ENCODE measurements at regions not wholly inside any gene's neighbourhood (a gene's known extent, or its start where the extent isn't known, plus 50 kb on each side); places are given as distances from the start of the nearest gene placed in this dataset.

GRCh38 chr6:15775076-15775634 is 112.3 kb upstream of the DTNBP1 start:
- no peaks in the 10 kb centered on the region for H3K36me3 ChIP-seq (ENCODE audit: control insufficient read depth in 3 of 3, insufficient read depth in 2 of 3, low read depth in 1 of 3, low read length in 3 of 3)
- H3K27ac ChIP-seq (ENCODE audit: low read depth in 1 of 3, low read length in 2 of 3) = no peak overlapping the region
- DNase-seq (no peak), FAIRE-seq (no peak)
- no peaks in the 10 kb centered on the region for H3K27me3 ChIP-seq (ENCODE audit: control insufficient read depth in 3 of 3, insufficient read depth in 3 of 3, low read length in 3 of 3)
- H3K9me3 ChIP-seq (ENCODE audit: control insufficient read depth in 2 of 2, insufficient read depth in 1 of 2, low read depth in 1 of 2, low read length in 1 of 2) = peaks cover 0 to 2% of the 10 kb centered on the region in 2 donors
- H3K4me3 ChIP-seq (ENCODE audit: low read depth in 1 of 3, low read length in 3 of 3) = no peak overlapping the region
- H3K4me1 ChIP-seq (ENCODE audit: control insufficient read depth in 3 of 3, insufficient read depth in 2 of 3, low read depth in 1 of 3, low read length in 2 of 3) = no peaks in the 10 kb centered on the region
- WGBS, 3 donors = 97 to 98% (median 97%) methylated on average over 2 of the region's 2 CpGs

- FAIRE-seq (no peak), DNase-seq (no peak)
- 77 to 90% (median 80%) methylated on average over 3 of the region's 3 CpGs for WGBS, 3 donors
Observed at GRCh38 chr6:15773806-15774410, 111.1 kb upstream of the DTNBP1 start.

GRCh38 chr6:15770347-15771143 is 107.7 kb upstream of the DTNBP1 start:
- Histone ChIP-seq H3K36me3 (ENCODE audit: control insufficient read depth in 3 of 3, insufficient read depth in 2 of 3, low read depth in 1 of 3, low read length in 3 of 3) (no peaks in the 10 kb centered on the region), H3K9me3 (ENCODE audit: control insufficient read depth in 2 of 2, insufficient read depth in 1 of 2, low read depth in 1 of 2, low read length in 1 of 2) (peaks cover 0 to 2% of the 10 kb centered on the region in 2 donors), H3K4me1 (ENCODE audit: control insufficient read depth in 3 of 3, insufficient read depth in 2 of 3, low read depth in 1 of 3, low read length in 2 of 3) (no peaks in the 10 kb centered on the region), H3K27ac (ENCODE audit: low read depth in 1 of 3, low read length in 2 of 3) (no peak overlapping the region), H3K27me3 (ENCODE audit: control insufficient read depth in 3 of 3, insufficient read depth in 3 of 3, low read length in 3 of 3) (no peaks in the 10 kb centered on the region), H3K4me3 (ENCODE audit: low read depth in 1 of 3, low read length in 3 of 3) (no peak overlapping the region)
- no peak for FAIRE-seq
- WGBS, 3 donors = 83 to 88% (median 84%) methylated on average over 4 of the region's 4 CpGs
- DNase-seq = peak in 1 of 2 donors; percentile 40

More at GRCh38 chr6:15773806-15774410, 111.1 kb upstream of the DTNBP1 start:
- no peaks in the 10 kb centered on the region for H3K36me3 ChIP-seq (ENCODE audit: control insufficient read depth in 3 of 3, insufficient read depth in 2 of 3, low read depth in 1 of 3, low read length in 3 of 3)
- no peak overlapping the region for H3K27ac ChIP-seq (ENCODE audit: low read depth in 1 of 3, low read length in 2 of 3)
- no peak overlapping the region for H3K4me3 ChIP-seq (ENCODE audit: low read depth in 1 of 3, low read length in 3 of 3)
- H3K27me3 ChIP-seq (ENCODE audit: control insufficient read depth in 3 of 3, insufficient read depth in 3 of 3, low read length in 3 of 3) = no peaks in the 10 kb centered on the region
- no peaks in the 10 kb centered on the region for H3K4me1 ChIP-seq (ENCODE audit: control insufficient read depth in 3 of 3, insufficient read depth in 2 of 3, low read depth in 1 of 3, low read length in 2 of 3)
- peaks cover 0 to 2% of the 10 kb centered on the region in 2 donors for H3K9me3 ChIP-seq (ENCODE audit: control insufficient read depth in 2 of 2, insufficient read depth in 1 of 2, low read depth in 1 of 2, low read length in 1 of 2)

- DNase-seq (no peak), FAIRE-seq (no peak)
- Histone ChIP-seq H3K27me3 (ENCODE audit: control insufficient read depth in 3 of 3, insufficient read depth in 3 of 3, low read length in 3 of 3) (no peaks in the 10 kb centered on the region), H3K4me3 (ENCODE audit: low read depth in 1 of 3, low read length in 3 of 3) (no peak overlapping the region), H3K4me1 (ENCODE audit: control insufficient read depth in 3 of 3, insufficient read depth in 2 of 3, low read depth in 1 of 3, low read length in 2 of 3) (peaks cover 0 to 6% (median under 1%) of the 10 kb centered on the region in 3 donors), H3K9me3 (ENCODE audit: control insufficient read depth in 2 of 2, insufficient read depth in 1 of 2, low read depth in 1 of 2, low read length in 1 of 2) (peaks cover 0 to 2% of the 10 kb centered on the region in 2 donors), H3K36me3 (ENCODE audit: control insufficient read depth in 3 of 3, insufficient read depth in 2 of 3, low read depth in 1 of 3, low read length in 3 of 3) (no peaks in the 10 kb centered on the region), H3K27ac (ENCODE audit: low read depth in 1 of 3, low read length in 2 of 3) (no peak overlapping the region)
- 80 to 90% (median 86%) methylated on average over 5 of the region's 5 CpGs for WGBS, 3 donors
Observed at GRCh38 chr6:15769511-15770018, 106.7 kb upstream of the DTNBP1 start.

- no peak overlapping the region for H3K27ac ChIP-seq (ENCODE audit: low read depth in 1 of 3, low read length in 2 of 3)
- no peak overlapping the region for H3K4me3 ChIP-seq (ENCODE audit: low read depth in 1 of 3, low read length in 3 of 3)
- FAIRE-seq (no peak), DNase-seq (no peak)
- H3K27me3 ChIP-seq (ENCODE audit: control insufficient read depth in 3 of 3, insufficient read depth in 3 of 3, low read length in 3 of 3) = no peaks in the 10 kb centered on the region
- 70 to 76% (median 74%) methylated on average over 5 of the region's 5 CpGs for WGBS, 3 donors
- H3K36me3 ChIP-seq (ENCODE audit: control insufficient read depth in 3 of 3, insufficient read depth in 2 of 3, low read depth in 1 of 3, low read length in 3 of 3) = no peaks in the 10 kb centered on the region
- peaks cover 3 to 11% (median 3%) of the 10 kb centered on the region in 3 donors for H3K4me1 ChIP-seq (ENCODE audit: control insufficient read depth in 3 of 3, insufficient read depth in 2 of 3, low read depth in 1 of 3, low read length in 2 of 3)
- H3K9me3 ChIP-seq (ENCODE audit: control insufficient read depth in 2 of 2, insufficient read depth in 1 of 2, low read depth in 1 of 2, low read length in 1 of 2) = peaks cover 0 to 2% of the 10 kb centered on the region in 2 donors
Observed at GRCh38 chr6:15768999-15769398, 106.2 kb upstream of the DTNBP1 start.

- Histone ChIP-seq H3K27me3 (ENCODE audit: control insufficient read depth in 3 of 3, insufficient read depth in 3 of 3, low read length in 3 of 3) (no peaks in the 10 kb centered on the region), H3K27ac (ENCODE audit: low read depth in 1 of 3, low read length in 2 of 3) (peak overlapping the region in 1 of 3 donors; percentile 80), H3K36me3 (ENCODE audit: control insufficient read depth in 3 of 3, insufficient read depth in 2 of 3, low read depth in 1 of 3, low read length in 3 of 3) (no peaks in the 10 kb centered on the region), H3K9me3 (ENCODE audit: control insufficient read depth in 2 of 2, insufficient read depth in 1 of 2, low read depth in 1 of 2, low read length in 1 of 2) (no peaks in the 10 kb centered on the region), H3K4me1 (ENCODE audit: control insufficient read depth in 3 of 3, insufficient read depth in 2 of 3, low read depth in 1 of 3, low read length in 2 of 3) (peaks cover 3 to 23% (median 3%) of the 10 kb centered on the region in 3 donors), H3K4me3 (ENCODE audit: low read depth in 1 of 3, low read length in 3 of 3) (no peak overlapping the region)
- FAIRE-seq (no peak), DNase-seq (peak; percentile 96)
- 11 to 34% (median 27%) methylated on average over 8 of the region's 8 CpGs for WGBS, 3 donors
Observed at GRCh38 chr6:15763837-15764236, 101.0 kb upstream of the DTNBP1 start.

GRCh38 chr6:15763364-15763763 is 100.5 kb upstream of the DTNBP1 start:
- H3K4me3 ChIP-seq (ENCODE audit: low read depth in 1 of 3, low read length in 3 of 3) = no peak overlapping the region
- H3K27ac ChIP-seq (ENCODE audit: low read depth in 1 of 3, low read length in 2 of 3) = peak overlapping the region in 1 of 3 donors; percentile 79
- no peaks in the 10 kb centered on the region for H3K27me3 ChIP-seq (ENCODE audit: control insufficient read depth in 3 of 3, insufficient read depth in 3 of 3, low read length in 3 of 3)
- WGBS, 3 donors = 35 to 68% (median 50%) methylated on average over 3 of the region's 3 CpGs
- H3K36me3 ChIP-seq (ENCODE audit: control insufficient read depth in 3 of 3, insufficient read depth in 2 of 3, low read depth in 1 of 3, low read length in 3 of 3) = no peaks in the 10 kb centered on the region
- H3K9me3 ChIP-seq (ENCODE audit: control insufficient read depth in 2 of 2, insufficient read depth in 1 of 2, low read depth in 1 of 2, low read length in 1 of 2) = no peaks in the 10 kb centered on the region
- DNase-seq (peak; percentile 31 to 60), FAIRE-seq (no peak)
- H3K4me1 ChIP-seq (ENCODE audit: control insufficient read depth in 3 of 3, insufficient read depth in 2 of 3, low read depth in 1 of 3, low read length in 2 of 3) = peaks cover 3 to 23% (median 3%) of the 10 kb centered on the region in 3 donors

- peaks cover 0 to 6% of the 10 kb centered on the region in 2 donors for H3K9me3 ChIP-seq (ENCODE audit: control insufficient read depth in 2 of 2, insufficient read depth in 1 of 2, low read depth in 1 of 2, low read length in 1 of 2)
- DNase-seq (peak; percentile 7 to 41), FAIRE-seq (no peak)
- H3K27ac ChIP-seq (ENCODE audit: low read depth in 1 of 3, low read length in 2 of 3) = peak overlapping the region in 1 of 3 donors; percentile 9
- H3K4me1 ChIP-seq (ENCODE audit: control insufficient read depth in 3 of 3, insufficient read depth in 2 of 3, low read depth in 1 of 3, low read length in 2 of 3) = peaks cover 3 to 23% (median 3%) of the 10 kb centered on the region in 3 donors
- H3K36me3 ChIP-seq (ENCODE audit: control insufficient read depth in 3 of 3, insufficient read depth in 2 of 3, low read depth in 1 of 3, low read length in 3 of 3) = no peaks in the 10 kb centered on the region
- no peak overlapping the region for H3K4me3 ChIP-seq (ENCODE audit: low read depth in 1 of 3, low read length in 3 of 3)
- H3K27me3 ChIP-seq (ENCODE audit: control insufficient read depth in 3 of 3, insufficient read depth in 3 of 3, low read length in 3 of 3) = no peaks in the 10 kb centered on the region
- WGBS, 3 donors = 58 to 70% (median 58%) methylated on average over 2 of the region's 2 CpGs
Observed at GRCh38 chr6:15761045-15761502, 98.2 kb upstream of the DTNBP1 start.

All from small intestine (tissue), 7 donors.